OCI-M2 (cell line): ENCODE measurements at regions not wholly inside any gene's neighbourhood (a gene's known extent, or its start where the extent isn't known, plus 50 kb on each side); places are given as distances from the start of the nearest gene placed in this dataset.

ENCODE experiments used
- DNase-seq: peaks from one replicate; lab custom pipeline; 2025; ENCODE audit not compliant: unreplicated experiment; lab: John Stamatoyannopoulos, UW

DNA sequence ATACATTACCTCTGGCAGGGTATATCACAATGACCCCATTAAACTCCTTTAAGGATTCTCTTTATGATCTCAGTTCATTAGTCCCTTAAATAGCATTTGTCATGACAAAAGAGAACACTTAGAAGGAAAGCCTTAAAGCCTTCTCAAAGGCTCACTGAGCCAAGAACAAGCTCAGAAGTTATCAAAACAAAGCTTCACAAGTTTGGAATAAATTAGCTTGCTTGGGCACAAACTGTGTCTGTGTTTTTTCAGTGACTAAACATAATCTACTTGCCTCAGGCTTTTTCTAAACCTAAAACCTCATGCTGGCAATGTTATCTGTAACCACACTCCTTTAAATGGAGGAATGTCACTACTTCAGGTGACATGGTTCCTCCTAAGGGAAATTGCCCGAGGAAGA lies 1114.9 kb upstream of the C9orf72 start:
- DNase-seq: no peak

DNA sequence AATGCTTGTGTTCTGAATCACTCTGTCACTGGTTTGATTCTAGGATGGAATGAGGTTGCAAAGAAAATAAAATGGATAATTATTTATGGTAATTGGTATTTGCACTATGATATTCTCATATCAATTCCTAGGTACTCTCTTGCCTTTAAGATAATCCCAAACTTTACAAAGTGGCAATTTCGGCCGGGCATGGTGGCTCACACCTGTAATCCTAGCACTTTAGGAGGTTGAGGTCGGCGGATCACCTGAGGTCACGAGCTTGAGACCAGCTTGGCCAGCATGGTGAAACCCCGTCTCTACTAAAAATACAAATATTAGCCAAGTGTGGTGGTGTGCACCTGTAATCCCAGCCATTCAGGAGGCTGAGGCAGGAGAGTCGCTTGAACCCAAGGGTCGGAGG lies 1118.7 kb upstream of the C9orf72 start:
- DNase-seq: no peak

DNA sequence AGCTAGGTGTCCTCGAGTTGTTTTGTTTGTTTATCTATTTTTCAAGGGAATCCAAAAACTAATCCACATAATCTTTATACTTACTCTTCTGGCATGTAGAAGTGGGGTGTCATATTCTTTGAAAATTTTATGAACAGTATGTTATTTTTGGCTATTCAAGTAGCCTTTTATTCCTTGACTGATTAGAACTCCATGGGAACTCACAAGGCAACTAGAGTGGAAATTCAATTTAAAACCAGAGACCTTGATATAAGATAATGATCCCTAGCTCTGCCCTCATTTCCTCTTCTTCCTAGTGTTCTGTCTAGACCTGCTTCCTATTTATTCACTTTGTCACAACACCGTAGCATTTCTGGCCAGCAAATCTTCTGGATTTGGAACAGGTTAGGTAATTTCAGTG lies 1123.7 kb upstream of the C9orf72 start:
- no peak for DNase-seq

DNA sequence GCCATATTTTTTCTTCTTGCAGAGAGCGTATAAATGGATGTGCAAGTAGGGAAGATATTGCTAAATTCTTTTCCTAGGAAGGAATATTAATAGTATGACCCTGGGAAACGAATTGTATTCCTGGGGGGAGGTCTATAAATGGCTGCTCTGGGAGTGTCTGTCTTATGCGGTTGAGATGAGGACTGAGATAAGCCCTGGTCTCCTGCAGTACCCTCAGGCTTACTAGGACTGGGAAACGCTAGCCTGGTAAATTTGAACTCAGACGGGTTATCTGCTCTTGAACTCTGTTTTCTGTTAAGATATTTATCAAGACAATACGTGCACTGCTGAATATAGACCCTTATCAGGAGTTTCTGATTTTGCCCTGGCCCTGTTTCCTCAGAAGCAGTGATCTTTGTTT lies 1126.4 kb upstream of the C9orf72 start:
- no peak for DNase-seq

DNA sequence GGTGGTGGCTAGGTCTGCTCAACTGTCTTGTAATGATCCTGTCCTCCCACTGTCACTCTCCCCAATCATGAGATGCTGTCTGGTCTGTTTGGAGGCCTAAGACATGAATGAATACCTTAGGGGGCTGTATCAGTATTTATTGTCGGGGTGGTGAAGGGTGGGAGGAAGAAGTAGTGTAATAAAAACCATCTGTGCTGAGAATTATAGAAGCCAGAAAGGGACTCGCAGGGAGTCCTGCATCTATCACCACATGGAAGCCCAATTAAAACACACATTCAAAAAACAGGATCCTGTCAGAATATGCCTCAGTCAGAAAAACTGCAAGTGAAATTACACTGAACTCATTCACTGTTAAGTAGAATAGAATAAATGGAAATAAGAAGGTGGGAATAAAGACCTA lies 1134.3 kb upstream of the C9orf72 start:
- no peak for DNase-seq

DNA sequence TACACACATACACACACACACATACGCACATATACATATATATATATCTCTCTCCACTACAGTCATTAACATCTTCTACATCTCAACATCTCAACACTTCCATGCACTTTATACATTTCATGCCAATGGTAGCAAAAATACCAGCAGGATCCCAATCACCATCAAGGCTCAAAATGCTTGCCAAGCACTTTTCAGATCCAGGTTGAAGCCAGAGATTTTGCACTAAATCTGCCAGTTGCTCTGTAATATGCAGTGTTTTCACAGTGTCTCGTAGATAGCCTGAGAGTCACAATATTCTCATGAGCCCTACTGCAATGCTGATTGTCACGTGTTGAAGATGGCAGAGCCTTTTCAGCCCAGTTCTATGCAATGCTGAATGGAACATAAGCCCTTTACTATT lies 1140.9 kb upstream of the C9orf72 start:
- no peak for DNase-seq

DNA sequence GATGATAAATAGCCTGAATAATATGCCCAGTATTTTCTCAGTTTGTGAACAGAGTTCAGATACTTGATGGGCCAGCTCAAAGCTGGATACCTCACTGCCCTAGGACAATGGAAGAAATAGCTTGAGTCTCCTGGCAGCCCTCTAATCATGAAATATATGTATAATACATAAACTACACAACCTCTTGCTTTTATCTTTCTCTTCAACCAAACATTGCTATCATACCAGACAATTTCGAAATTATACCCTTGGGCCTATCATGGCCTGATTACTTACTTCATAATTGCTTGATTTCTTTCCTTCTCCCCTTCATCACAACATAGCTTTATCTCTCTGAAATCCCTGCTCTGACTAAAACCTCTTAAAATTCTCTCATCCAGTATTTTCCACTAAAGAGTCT lies 1144.9 kb upstream of the C9orf72 start:
- DNase-seq: no peak

DNA sequence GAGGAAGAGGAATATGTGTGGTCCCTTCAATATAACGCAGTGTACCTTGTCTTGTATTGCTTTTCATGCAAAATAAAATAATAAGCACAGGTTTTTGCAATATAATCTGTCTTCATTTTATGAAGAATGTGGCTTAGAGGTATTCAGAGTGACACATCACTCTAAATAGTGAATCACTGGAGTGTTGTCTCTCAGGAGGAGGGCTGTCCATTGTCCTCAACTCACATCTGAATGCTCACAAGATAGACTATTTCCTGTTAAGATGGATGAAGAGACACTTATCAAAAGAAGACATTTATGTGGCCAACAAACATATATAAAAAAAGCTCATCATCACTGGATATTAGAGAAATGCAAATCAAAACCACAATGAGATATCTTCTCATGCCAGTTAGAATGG lies 1147.5 kb upstream of the C9orf72 start:
- no peak for DNase-seq

DNA sequence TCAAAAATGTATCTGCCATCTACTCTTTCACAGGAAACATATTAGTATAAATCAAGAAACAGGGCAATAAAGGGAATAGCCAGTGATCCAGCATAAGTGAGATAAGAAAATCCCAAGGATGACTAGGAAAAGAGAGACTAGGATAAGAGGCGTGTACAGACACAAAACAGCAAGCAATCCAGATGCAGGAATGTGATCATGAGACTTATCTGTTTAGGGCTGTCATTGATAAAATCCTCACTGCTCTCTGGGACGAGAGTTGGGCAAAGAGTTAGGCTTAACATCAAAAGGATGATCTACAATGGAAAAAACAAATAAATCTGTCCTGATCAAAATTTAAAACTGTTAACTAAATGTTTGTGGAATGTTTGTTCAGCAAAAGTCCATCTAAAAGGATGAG lies 1156.8 kb upstream of the C9orf72 start:
- no peak for DNase-seq

DNA sequence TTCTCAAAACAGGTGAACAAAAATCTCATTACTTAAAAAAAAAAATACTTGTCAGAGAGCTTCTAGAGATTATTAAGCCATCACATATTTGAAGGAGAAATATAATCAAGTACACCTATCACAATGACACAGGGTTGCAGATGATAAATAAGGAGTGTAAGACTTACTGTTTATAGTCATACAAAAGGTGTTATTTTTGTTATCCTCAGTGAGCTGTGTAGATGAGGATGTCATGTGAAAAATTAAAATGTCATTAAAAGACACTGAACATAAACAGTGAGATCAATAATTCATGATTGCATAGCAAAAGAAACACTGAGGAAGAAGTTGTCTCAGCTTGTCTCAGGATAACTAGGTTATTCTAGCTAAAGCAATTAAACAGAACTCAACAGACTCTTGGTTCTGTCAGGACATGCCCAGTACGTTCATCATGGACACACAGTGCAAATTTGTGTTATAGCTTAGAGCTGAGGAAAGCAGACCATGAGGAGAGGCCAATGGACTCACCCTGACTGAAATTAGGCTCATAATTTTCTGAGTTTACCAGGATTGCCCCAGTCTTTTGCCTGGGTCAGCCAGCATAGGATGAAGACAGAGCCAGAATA lies 1162.6 kb upstream of the C9orf72 start:
- DNase-seq: no peak

DNA sequence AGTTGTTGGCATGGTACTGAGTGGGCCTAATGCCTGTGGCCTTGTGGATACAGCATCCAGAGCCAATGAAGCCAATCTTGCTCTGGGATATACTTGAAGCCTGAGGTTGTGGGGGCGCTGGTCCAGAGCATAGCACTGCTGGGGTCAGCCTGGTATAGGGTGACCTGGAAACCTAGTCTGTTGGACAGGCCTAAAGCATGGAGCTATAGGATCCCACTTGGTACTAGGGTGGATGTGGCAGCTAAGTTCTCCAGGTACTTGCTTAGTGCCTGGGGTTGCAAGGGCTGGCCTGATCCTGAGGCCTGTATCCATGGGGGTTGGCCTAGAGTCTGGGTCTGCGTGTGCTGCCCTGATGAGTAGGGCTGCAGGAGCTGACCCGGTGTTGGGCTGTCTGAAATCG lies 1168.2 kb upstream of the C9orf72 start:
- no peak for DNase-seq

DNA sequence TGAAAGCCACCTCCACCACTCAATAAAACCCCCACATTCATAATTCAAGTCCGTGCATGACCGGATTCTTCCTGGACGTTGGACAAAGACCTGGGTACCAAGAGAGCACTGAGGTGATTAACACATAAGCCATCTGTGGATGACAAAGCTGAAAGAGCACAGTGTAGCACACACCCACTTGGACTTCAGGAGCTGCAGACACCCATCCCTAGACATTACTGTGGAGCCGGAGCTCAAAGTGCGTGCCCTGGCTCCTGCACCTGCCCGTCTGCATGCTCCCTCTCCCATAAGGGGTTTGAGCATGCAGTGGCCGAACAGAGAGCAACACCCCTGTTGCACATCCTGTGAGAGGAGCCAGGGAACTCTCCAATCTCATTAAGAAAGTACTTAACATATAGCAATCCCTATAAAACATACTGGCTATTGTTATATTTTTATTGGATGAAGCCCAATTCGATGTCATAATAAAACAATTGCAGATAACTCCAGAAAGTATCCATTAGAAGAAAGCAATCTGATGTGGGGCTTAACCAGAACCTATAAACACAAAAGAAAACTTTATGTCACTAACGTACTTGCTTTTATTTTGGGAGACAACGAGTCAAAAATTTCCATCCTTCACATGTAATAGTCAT lies 1174.2 kb upstream of the C9orf72 start:
- no peak for DNase-seq

DNA sequence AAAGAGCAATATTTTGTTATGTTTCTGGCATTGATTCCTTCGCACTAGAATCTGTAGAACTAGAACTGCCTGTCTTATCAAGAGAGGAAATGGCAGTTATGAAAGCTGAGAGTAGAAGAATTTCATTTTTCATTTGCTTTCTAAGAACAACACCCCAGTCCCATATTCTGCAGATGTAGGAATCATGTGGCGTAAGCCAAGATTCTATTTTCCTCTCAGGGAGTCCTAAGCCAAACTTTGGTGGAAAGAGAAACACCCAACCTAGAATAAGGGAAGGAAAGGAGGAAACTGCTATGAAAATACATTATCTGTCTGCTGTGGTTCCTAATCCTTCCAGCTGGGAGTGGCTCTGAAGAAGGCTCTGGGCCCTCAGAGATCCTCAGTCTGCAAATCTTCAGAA lies 1176.9 kb upstream of the C9orf72 start:
- DNase-seq: no peak

DNA sequence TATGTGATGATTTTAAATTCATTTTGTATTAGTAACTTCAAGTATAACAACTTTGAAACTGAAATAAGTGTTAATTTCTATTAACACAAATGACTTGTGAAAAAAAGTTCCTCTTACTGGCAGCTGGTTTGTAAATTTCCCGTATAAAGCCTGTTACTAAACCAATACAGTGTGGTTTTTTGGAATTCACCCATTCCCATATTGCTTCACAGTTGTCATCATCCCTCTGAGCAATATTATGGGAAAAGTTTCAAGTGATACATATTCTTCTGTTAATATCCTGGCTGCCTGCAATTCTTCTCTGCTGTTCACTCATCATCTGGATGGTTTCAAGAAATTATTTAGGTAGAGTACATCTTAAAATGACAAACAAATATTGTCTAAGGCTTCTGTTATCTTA lies 1185.1 kb upstream of the C9orf72 start:
- DNase-seq: no peak

DNA sequence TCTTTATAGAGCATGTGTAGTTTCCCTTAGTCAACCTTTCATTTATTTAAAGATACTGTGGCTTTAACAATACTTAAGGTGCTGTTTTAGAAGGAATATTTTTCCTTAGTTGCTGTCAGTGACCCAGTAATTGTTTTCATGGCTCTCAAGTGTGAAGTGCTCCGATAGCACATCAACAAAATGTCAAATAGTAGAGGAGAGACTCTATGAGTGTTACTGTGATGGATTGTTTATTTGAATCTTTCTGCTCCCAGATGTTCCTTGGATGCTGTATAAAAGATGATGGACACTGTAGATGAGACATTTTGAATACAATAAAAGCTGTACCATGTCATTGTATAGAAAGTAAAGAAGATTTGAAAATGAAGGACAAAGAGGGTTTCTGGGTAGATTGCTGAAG lies 1185.7 kb upstream of the C9orf72 start:
- DNase-seq: no peak

DNA sequence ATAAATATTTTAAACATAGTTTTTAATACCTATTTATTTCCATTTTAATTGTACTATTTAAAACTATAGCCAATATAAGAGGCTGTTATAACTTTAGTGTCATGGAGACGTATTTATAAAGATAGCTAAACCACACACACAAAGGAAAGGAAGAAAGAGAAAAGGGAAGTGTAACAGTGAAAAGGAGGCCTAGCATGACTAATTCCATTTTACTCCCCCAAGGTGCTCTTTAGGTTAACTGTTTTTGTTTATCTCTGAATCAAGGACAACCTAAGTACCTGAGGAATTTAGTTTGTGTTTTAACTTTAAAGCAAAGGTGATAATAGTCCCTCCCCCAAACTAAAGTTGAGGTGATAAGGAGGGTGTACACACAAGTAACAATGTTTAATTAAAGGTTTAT lies 1188.9 kb upstream of the C9orf72 start:
- no peak for DNase-seq

DNA sequence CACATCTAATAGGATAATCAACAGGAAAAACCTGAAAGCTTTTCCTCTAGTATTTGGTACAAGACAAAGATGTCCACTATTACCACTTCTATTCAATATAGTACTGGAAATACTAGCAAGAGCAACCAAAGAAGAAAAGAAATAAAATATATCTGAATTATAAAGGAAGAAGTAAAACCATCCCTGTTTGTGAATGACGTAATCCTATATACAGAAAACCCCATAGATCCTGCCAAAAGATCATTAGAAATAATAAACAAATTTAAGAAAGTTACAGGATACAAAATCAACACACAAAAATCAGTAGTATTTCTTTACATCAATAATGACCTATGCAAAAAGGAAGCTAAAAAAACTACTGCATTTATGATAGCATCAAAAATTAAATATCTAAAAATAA lies 1191.3 kb upstream of the C9orf72 start:
- no peak for DNase-seq

DNA sequence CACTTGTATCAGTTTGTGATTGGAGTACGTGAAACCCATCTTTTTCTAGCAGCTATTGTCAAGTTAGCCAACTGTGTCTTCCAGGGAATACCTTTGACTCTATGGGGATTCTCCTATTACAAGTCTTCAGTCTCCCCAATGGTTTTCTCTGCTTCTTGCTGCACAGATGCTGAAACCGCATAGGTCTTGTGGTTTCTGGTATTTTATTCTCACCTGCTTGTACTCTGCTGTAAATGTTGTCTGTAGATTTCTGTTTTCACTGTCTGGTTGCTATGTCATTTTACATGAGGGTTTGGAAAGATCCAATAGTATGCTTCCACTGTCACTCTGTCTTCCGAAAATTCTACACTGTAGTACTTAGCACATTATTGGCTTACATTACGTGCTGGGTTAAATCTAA lies 1196.9 kb upstream of the C9orf72 start:
- no peak for DNase-seq

DNA sequence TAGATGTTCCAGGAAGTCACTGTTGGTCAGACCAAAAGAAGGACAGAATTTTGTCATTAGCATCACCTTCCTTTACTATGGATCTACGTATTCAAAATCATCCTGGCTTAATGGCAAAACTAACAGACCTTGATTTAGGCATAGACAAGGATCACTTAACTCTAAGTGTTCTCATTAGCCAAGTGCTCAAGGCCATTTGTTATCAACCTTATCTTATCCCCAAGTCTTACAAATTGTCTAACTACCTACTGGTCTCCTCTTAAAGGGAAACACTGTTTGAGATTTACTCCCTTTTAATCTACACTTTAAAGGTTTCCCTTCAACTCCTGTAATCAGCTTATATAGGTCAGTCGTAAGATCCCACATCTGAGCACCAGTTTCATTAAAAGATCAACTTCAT lies 1197.5 kb upstream of the C9orf72 start:
- DNase-seq: no peak

DNA sequence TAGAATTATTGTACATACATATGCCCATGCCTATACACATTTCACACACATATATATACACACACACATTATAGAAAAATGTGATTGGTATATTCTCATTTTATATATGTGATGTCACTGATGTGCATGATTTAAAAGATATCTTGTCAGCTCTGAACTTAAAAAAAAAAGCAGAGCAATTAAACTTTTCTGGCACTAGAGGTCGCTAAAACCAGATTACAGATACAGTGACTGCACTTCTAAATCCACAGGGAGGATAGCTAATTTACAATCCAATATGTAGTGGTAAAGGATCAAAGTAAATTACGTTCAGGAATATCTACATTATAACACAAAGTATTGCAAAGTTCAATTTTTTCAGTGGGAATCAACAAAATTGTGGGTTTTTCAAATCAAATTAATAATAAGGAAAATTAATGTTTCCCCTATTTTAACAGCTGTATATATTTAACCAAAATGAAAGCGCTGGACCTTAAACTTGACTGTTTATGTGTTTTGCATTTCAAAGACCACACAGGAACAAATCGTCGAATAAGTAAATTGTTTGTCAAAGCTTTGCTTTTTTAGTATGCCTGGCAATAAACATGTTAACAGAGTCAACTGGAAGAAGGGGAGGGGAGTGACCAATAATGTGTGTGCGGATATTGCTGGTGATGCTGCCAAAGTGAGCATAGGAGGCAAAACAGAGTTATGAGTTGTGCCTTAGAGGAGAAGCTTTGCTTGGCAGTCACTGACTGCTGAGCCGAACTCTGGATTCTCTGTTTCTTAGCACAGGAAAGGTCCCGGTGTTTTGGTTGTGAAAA lies 1201.4 kb upstream of the C9orf72 start:
- DNase-seq: no peak

DNA sequence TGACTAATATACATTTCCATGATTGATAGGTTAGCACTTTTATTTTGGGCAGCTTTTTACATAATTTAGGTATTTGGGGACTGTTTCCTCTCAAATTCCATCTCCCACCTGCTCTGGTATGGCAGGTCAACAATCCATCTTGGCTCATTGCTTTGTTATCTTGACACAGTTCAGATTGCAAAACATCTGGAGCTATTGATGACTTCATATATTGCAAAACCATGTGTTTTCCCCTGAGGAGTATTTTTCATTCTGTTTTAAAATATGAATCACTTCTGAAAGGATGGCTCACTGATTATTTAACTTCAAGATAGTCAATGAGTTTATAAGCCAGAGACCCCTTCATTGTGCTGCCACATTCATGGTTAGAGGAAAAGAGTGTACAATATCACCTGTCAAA lies 1206.0 kb upstream of the C9orf72 start:
- no peak for DNase-seq

DNA sequence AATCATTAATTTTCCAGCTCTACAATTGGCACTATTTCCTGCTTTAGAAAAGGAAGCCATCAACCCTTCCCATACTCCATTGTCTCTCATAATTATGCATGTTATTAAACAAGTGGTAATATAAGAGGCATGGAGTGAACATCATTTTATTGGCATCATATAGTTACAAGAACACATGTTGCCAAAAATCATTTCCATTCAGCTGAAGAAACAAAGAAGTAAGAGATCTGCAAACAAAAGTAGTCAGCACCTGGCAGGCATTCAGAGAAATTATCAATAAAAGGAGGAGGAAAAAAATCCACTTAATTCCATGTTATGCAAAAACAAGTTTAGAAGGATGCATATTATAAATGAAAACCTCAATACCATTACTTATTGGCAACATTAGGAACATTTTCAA lies 1208.2 kb upstream of the C9orf72 start:
- DNase-seq: no peak

DNA sequence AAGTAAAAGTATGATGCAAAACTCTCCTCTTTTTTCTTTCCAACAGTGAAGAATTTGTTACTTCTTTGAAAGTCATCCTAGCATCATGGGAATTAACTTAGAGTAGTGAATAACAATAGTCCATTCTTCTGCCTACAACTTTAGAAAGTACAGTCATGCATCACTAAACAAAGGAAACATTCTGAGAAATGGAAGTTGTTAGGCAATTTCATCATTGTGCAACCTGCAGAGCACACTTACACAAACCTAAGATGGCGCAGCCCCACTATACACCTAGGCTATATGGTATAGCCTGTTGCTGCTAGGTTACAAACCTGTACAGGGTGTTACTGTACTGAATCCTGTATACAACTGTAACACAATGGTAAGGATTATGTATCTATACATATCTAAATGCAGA lies 1209.3 kb upstream of the C9orf72 start:
- no peak for DNase-seq
